ENCODE measurements at regions not wholly inside any gene's neighbourhood (a gene's known extent, or its start where the extent isn't known, plus 50 kb on each side); places are given as distances from the start of the nearest gene placed in this dataset.

DNA sequence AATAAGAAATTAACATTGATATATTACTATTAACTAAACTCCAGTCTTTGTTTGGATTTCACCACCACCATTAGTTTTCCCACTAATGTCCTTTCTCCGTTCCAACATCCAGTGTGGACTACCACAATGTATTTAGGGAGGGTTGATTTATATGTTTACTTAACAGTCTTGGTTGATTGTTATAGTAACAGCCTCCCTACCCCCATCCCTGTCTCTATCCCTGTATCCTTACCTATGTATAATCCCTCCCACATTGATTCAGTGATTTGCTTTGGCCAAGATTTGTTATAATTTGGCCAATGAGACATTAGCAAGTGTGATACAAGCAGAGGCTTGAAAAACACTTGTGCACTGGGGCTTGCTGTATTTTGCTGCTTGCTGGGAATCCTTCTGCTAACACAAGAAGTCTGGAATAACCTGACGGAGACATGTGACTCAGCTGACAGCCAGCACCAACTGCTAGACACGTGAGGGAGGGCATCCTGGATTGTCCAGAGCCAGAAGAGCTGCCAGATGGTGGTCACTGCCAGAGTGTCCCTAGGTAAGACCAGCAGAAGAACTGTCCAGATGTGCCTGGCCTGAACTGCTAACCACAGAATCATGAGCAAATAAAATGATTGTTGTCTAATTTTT lies 51.2 kb upstream of the TCF7 start:
- WGBS (ENCODE audit: insufficient coverage) = 100% methylated on average over 1 of the region's 3 CpGs
- Histone ChIP-seq H3K4me1 (ENCODE audit: control insufficient read depth in 1 of 2, insufficient read depth in 2 of 2, low read length in 2 of 2) (no peaks in the 10 kb centered on the region), H3K79me2 (ENCODE audit: insufficient read depth, low read length) (no peaks in the 10 kb centered on the region), H4K20me1 (ENCODE audit: insufficient read depth, low read length) (no peaks in the 10 kb centered on the region), H3K27me3 (ENCODE audit: control insufficient read depth in 2 of 2, insufficient read depth in 2 of 2, low read length in 2 of 2) (no peaks in the 10 kb centered on the region), H3K27ac (ENCODE audit: low read depth in 1 of 2, low read length in 2 of 2) (no peak overlapping the region), H3K36me3 (replicated peaks in 1 of 2; ENCODE audit: control insufficient read depth in 1 of 2, insufficient read depth in 2 of 2, low read length in 2 of 2) (no peaks in the 10 kb centered on the region), H3K9ac (ENCODE audit: insufficient read depth, low read length, poor library complexity, severe bottlenecking) (no peak overlapping the region), H3K4me3 (replicated peaks in 1 of 3; ENCODE audit: low read depth in 2 of 3, low read length in 3 of 3) (no peak overlapping the region), H3K4me2 (replicated peaks; ENCODE audit: extremely low read depth, low read length, poor library complexity, severe bottlenecking) (no peak overlapping the region), H2AFZ (ENCODE audit: insufficient read depth, low read depth, low read length, poor library complexity, severe bottlenecking) (no peak overlapping the region), H3K9me3 (replicated peaks in 1 of 2; ENCODE audit: control insufficient read depth in 1 of 2, insufficient read depth in 1 of 2, low read length in 2 of 2) (no peaks in the 10 kb centered on the region)
- H3K36me3 Mint-ChIP-seq = no peaks in the 10 kb centered on the region
- H3K27me3 Mint-ChIP-seq (ENCODE audit: low read depth in 3 of 3) = peaks cover 3 to 18% (median 6%) of the 10 kb centered on the region in 3 donors
- DNase-seq = no peak
- H3K27ac Mint-ChIP-seq = no peak overlapping the region
- H3K9me3 Mint-ChIP-seq = no peaks in the 10 kb centered on the region
- intact Hi-C loops (cut with micrococcal nuclease) = no loop called here
- no peaks in the 10 kb centered on the region for H3K4me1 Mint-ChIP-seq
- H3K4me3 Mint-ChIP-seq = no peak overlapping the region
- TF ChIP-seq, protein P1, sequence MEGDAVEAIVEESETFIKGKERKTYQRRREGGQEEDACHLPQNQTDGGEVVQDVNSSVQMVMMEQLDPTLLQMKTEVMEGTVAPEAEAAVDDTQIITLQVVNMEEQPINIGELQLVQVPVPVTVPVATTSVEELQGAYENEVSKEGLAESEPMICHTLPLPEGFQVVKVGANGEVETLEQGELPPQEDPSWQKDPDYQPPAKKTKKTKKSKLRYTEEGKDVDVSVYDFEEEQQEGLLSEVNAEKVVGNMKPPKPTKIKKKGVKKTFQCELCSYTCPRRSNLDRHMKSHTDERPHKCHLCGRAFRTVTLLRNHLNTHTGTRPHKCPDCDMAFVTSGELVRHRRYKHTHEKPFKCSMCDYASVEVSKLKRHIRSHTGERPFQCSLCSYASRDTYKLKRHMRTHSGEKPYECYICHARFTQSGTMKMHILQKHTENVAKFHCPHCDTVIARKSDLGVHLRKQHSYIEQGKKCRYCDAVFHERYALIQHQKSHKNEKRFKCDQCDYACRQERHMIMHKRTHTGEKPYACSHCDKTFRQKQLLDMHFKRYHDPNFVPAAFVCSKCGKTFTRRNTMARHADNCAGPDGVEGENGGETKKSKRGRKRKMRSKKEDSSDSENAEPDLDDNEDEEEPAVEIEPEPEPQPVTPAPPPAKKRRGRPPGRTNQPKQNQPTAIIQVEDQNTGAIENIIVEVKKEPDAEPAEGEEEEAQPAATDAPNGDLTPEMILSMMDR (IDR thresholded peaks at IDR 0.05) = no peak

DNA sequence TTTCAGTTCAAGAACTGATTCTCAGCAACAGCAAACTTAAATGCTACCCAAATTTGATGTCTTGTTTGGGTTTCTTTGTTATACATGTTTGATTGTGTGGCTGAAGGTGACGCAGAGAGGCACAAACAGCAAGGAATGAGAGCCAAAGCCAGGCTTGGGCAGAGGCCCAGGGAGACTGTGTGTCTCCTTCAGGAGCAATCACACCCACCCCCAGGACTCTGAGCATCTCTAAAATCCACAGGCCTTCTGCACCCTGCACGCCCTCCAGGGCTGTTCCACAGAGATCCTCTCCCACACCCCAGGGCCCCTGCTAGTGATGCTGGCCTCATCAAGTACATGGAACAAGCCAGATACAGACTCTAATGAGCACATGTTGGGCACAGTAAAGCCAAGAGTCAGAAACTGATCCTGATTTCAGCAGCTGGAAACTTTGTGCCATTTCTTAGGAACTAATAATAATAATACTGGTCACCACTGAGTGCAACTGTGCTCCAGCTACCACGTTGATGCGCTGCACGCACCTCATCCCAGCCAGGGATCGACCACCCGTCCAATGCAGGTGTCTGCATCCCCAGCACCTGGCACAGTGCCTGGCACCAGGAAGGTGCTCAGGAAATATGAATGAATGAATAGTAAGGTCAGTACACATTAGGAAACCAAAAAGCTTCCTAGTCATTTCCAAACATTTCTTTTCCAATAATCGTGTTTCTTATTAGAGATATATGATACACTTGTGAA lies 54.6 kb upstream of the TCF7 start:
- Histone ChIP-seq H3K4me1 (ENCODE audit: control insufficient read depth in 1 of 2, insufficient read depth in 2 of 2, low read length in 2 of 2) (no peaks in the 10 kb centered on the region), H3K27me3 (ENCODE audit: control insufficient read depth in 2 of 2, insufficient read depth in 2 of 2, low read length in 2 of 2) (no peaks in the 10 kb centered on the region), H3K27ac (ENCODE audit: low read depth in 1 of 2, low read length in 2 of 2) (no peak overlapping the region), H3K4me3 (replicated peaks in 1 of 3; ENCODE audit: low read depth in 2 of 3, low read length in 3 of 3) (no peak overlapping the region), H3K4me2 (replicated peaks; ENCODE audit: extremely low read depth, low read length, poor library complexity, severe bottlenecking) (no peak overlapping the region), H3K9me3 (replicated peaks in 1 of 2; ENCODE audit: control insufficient read depth in 1 of 2, insufficient read depth in 1 of 2, low read length in 2 of 2) (no peaks in the 10 kb centered on the region), H3K36me3 (replicated peaks in 1 of 2; ENCODE audit: control insufficient read depth in 1 of 2, insufficient read depth in 2 of 2, low read length in 2 of 2) (no peaks in the 10 kb centered on the region), H3K79me2 (ENCODE audit: insufficient read depth, low read length) (no peaks in the 10 kb centered on the region), H4K20me1 (ENCODE audit: insufficient read depth, low read length) (no peaks in the 10 kb centered on the region), H2AFZ (ENCODE audit: insufficient read depth, low read depth, low read length, poor library complexity, severe bottlenecking) (no peak overlapping the region), H3K9ac (ENCODE audit: insufficient read depth, low read length, poor library complexity, severe bottlenecking) (no peak overlapping the region)
- H3K27ac Mint-ChIP-seq = no peak overlapping the region
- H3K9me3 Mint-ChIP-seq = no peaks in the 10 kb centered on the region
- no peak for DNase-seq
- no peaks in the 10 kb centered on the region for H3K4me1 Mint-ChIP-seq
- TF ChIP-seq, protein P1 (IDR thresholded peaks at IDR 0.05) = no peak
- H3K36me3 Mint-ChIP-seq = no peaks in the 10 kb centered on the region
- H3K27me3 Mint-ChIP-seq (ENCODE audit: low read depth in 3 of 3) = peaks cover under 1 to 11% (median 10%) of the 10 kb centered on the region in 3 donors
- 94% methylated on average over 4 of the region's 8 CpGs for WGBS (ENCODE audit: insufficient coverage)
- intact Hi-C loops (cut with micrococcal nuclease) = no loop called here
- no peak overlapping the region for H3K4me3 Mint-ChIP-seq
